ENCODE measurements at regions not wholly inside any gene's neighbourhood (a gene's known extent, or its start where the extent isn't known, plus 50 kb on each side); places are given as distances from the start of the nearest gene placed in this dataset.
"Not testable (repeated sequence)": the region's sequence is repeated elsewhere in the genome, so short reads cannot be mapped to it uniquely, and the experiment has no call there.

GRCh38 chr4:64911846-64912245 is 502.6 kb upstream of the TECRL start:
- no peak for TF ChIP-seq ZFX (IDR thresholded peaks at IDR 0.05; ENCODE audit: borderline replicate concordance)
- TF ChIP-seq CTCF (IDR thresholded peaks at IDR 0.05): peak; percentile 12; the same call in 1 of the 2 replicates

GRCh38 chr4:64903986-64904385 is 494.7 kb upstream of the TECRL start:
- TF ChIP-seq CTCF (IDR thresholded peaks at IDR 0.05) (no peak), ZFX (IDR thresholded peaks at IDR 0.05; ENCODE audit: borderline replicate concordance) (no peak)

More at GRCh38 chr4:64911846-64912245, 502.6 kb upstream of the TECRL start:
- no peak overlapping the region for H3K27ac ChIP-seq

GRCh38 chr4:64899563-64899962 is 490.3 kb upstream of the TECRL start:
- TF ChIP-seq ZFX (IDR thresholded peaks at IDR 0.05; ENCODE audit: borderline replicate concordance) (no peak), CTCF (IDR thresholded peaks at IDR 0.05) (no peak)

More at GRCh38 chr4:64903986-64904385, 494.7 kb upstream of the TECRL start:
- no peak overlapping the region for H3K27ac ChIP-seq

GRCh38 chr4:64899030-64899429 is 489.8 kb upstream of the TECRL start:
- H3K27ac ChIP-seq: not testable (repeated sequence)

More at GRCh38 chr4:64899563-64899962, 490.3 kb upstream of the TECRL start:
- no peak overlapping the region for H3K27ac ChIP-seq

GRCh38 chr4:64897683-64898082 is 488.4 kb upstream of the TECRL start:
- TF ChIP-seq ZFX (IDR thresholded peaks at IDR 0.05; ENCODE audit: borderline replicate concordance) (no peak), CTCF (IDR thresholded peaks at IDR 0.05) (no peak)
- H3K27ac ChIP-seq: no peak overlapping the region

GRCh38 chr4:64895031-64895430 is 485.8 kb upstream of the TECRL start:
- no peak overlapping the region for H3K27ac ChIP-seq
- TF ChIP-seq CTCF (IDR thresholded peaks at IDR 0.05): no peak
- TF ChIP-seq ZFX (IDR thresholded peaks at IDR 0.05; ENCODE audit: borderline replicate concordance): no peak

- TF ChIP-seq CTCF (IDR thresholded peaks at IDR 0.05) (no peak), ZFX (IDR thresholded peaks at IDR 0.05; ENCODE audit: borderline replicate concordance) (no peak)
- no peak overlapping the region for H3K27ac ChIP-seq
Measured at GRCh38 chr4:64893205-64893604, 484.0 kb upstream of the TECRL start.

GRCh38 chr4:64889906-64890610 is 480.8 kb upstream of the TECRL start:
- TF ChIP-seq ZFX (IDR thresholded peaks at IDR 0.05; ENCODE audit: borderline replicate concordance) (no peak), CTCF (IDR thresholded peaks at IDR 0.05) (no peak)
- H3K27ac ChIP-seq: no peak overlapping the region

All from 22Rv1 (cell line).